Ureter (tissue), 1 donor: ENCODE measurements at regions not wholly inside any gene's neighbourhood (a gene's known extent, or its start where the extent isn't known, plus 50 kb on each side); places are given as distances from the start of the nearest gene placed in this dataset.

ENCODE experiments used
- DNase-seq: peaks from one replicate; pipeline ENCODE4 v3.0.0-alpha.2; 2020; ENCODE audit warnings: low spot score
- donor health status: DM: yes; HTN: yes; CAD: no.

DNA sequence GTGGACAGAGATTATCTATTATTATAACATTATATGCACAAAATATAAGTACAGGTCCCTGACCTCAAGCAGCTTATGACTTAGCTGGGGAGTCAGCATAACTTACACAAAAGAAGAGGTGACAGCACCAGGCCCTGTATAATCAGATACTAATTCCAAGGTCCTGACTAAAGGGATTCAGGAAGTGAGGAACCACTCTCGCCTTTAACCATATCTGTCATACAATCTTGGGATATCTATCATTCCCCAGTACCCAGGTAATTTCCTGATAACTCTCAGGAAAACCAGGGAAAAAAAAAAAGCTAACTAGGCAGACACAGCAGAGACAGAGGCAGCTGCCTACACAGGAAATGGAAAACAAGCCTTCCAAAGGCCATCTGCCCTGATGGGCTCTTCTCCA lies 78.5 kb upstream of the CAMK1G start:
- DNase-seq, result no peak

GRCh38 chr1:209506101-209506500 lies 77.4 kb upstream of the CAMK1G start:
- no peak for DNase-seq

DNA sequence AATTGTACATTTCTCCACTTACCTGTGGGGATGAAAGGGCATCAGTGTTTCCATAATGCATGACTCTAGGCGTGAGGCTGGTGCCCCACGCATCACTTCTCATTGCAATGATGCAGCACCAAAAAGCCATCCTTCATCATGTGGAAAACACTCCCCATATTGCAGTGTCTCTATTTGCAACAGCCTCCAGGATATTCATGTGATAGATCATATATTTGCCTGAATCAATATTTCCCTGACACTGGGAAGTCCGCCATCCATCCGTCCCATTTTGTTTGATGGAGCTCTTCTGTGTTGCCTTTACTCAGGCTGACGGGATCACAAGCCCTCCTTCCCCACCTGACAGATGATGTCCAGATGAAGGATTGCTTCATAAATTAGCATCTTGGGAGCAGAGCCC lies 74.5 kb upstream of the CAMK1G start:
- DNase-seq, result no peak

- DNase-seq, result no peak
These were observed 73.5 kb upstream of the CAMK1G start for GRCh38 chr1:209510063-209510462.

- DNase-seq, result no peak
These were observed 72.3 kb upstream of the CAMK1G start for GRCh38 chr1:209511169-209511568.

DNA sequence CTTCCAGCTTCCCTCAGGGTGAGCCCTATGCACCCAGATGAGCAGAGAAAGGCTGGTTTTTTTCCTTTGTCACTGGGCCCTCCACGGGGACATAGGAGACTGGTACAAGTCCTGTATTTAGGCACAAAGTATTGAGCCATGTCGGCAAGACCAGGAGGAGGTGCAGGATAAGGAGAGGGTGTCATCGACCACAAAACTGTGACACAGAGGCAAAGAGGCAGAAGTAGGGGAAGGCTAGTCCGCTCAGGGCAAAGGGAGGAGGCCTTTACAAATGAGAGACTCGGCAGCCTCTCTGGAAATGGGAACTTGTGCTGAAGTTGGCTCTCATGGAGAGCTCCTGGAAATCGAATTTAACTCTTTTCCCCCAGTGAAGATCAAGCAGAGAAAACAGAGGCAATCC lies 70.7 kb upstream of the CAMK1G start:
- DNase-seq, result no peak

GRCh38 chr1:209513226-209513625 lies 70.3 kb upstream of the CAMK1G start:
- DNase-seq, result no peak

DNA sequence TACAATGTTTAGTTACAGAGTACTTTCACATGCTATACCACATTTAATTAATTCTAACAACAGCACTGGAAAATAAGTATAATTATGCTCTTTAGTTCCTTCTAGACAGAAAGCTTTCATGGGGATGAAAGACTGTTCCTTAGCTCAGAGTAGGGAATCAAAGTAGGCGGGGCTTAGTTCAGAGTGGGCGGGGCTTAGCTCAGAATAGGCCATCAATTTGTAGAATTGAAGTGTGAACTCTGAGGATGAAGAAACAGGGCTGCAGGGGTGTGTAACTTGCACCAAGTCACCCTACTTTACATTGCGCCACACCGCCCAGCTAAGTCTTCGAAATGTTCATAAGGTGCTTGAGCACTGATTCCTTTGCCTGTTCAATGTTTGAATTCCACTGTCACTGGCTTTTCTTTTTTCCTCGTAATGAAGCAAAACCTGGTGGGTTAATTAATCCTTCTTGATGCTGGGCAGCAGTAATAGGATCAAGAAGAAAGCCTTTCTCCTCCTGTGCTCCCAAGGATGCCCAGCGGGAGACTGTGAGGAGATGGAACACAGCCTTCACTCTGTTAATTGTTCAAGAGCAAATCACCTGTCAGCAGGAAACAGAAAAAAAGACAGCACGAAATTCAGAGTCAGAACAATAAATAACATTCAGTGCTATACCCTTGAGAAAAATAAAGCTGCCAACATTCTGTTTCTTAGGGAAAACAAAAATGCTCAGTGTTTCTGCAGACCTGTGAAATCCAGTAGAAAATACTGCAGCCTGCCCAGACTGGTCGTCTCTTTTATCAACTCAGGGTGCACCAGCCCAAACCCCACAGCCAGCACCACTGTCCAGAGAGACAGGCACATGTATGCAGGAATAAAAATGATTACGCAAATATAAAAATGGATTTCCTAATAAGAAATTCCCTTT lies 66.5 kb upstream of the CAMK1G start:
- no peak for DNase-seq

DNA sequence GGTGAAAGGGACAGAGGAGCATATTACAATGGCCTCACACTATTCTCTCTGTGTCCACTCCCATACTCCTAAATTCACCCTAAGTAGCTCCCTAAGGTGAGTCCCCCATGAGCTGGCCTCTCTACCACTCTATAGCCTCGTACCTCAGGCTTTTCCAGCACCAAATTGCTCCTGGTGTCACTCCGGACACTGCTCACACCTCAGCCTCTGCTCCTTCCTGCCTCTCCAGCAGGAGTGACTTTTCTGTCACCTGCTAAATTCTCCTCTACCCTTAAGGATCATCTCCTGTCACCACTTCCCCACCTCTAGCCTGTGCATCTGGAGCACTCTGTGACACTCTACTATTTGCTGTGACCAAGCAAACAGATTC lies 65.8 kb upstream of the CAMK1G start:
- DNase-seq, result no peak

DNA sequence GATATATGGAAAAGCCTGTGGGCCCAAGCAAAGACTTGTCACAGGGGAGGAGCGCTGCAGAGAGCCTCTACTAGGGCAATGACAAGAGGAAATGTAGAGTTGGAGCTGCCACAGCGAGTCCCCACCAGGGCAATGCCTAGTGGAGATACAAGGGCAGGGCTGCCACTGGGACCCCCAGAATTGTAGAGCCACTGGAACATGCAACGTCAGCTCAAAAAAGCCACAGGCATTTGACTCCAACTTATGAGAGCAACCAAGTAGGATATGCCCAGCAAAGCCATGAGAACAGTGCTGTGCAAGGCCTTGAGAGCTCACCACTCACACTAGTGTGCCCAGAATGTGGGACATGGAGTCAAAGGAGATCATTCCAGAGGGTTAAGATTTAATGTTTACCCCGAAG lies 63.7 kb upstream of the CAMK1G start:
- no peak for DNase-seq

DNA sequence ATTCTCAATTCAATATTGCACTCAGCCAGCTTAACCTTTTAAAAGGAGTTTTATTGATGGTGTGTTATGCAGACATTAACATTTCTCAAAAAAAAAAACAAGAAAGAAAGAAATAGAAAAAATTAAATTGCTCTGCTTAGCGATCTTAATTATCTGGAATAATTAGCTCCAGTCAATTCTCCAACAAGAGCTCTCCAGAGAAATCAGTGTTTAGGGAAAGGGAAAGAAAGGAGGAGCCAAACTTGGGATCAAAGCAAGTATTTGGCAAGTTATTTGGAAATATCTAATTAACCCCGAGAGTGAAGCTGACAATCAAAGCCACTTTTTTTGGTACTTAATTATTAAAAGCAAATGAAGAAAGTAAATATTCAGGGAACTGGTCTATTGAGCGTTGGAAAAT lies 60.7 kb upstream of the CAMK1G start:
- no peak for DNase-seq

DNA sequence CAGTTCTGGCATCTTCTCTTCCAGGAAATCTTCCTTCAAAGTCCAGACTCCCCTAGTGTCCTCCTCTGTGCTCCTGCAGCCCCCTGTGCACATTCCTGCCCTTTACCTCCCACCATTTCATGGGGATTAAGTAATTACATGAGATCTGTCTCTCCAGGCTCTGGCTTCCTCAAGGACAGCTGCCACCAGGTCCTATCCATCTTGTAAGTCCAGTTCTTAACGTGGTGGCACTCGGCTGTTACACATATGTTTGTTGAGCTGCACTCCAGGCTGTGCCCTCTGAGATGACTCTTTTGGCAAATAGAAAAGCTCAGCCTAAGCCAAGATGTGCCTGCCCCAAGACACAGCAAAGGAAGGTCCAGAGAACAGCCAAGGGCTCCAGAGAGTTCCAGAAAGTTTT lies 57.4 kb upstream of the CAMK1G start:
- DNase-seq, result no peak

- no peak for DNase-seq
These were observed 56.1 kb upstream of the CAMK1G start for GRCh38 chr1:209527372-209527771.

DNA sequence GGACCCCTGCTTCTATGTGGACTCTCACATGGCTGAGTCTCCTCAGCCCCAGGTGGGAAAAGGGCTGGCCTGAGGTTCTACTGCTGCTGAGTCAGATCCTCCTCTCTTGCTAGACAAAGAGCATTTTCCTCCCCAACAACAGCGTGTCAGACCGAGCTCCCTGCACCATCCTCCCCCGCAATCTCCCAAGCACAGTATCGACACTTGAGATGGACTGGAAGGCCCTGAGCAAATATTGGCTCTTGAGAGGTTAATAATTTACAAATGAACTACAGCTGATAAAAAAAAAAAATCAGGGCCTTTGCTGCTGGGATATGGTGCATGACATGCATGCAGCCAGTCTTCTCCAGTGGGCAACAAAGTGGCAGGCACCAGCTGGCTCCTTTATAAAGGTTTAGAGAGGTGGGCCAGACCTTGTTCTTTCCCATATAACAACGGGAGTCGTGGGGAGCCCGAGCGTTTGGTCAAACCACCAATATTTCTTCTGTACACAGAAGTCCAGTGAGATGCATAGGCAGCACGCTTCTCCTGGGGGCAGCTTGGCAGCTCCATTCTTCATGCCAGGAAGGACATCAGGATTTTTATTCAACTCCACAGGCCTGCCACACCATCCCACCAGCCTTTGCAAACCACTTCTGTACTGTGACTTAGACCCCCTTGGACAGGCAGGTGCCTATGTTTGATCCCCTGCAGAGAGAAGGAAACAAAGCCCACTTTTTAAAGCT lies 55.4 kb upstream of the CAMK1G start:
- DNase-seq, result no peak

- no peak for DNase-seq
These were observed 54.3 kb upstream of the CAMK1G start for GRCh38 chr1:209529233-209529632.

DNA sequence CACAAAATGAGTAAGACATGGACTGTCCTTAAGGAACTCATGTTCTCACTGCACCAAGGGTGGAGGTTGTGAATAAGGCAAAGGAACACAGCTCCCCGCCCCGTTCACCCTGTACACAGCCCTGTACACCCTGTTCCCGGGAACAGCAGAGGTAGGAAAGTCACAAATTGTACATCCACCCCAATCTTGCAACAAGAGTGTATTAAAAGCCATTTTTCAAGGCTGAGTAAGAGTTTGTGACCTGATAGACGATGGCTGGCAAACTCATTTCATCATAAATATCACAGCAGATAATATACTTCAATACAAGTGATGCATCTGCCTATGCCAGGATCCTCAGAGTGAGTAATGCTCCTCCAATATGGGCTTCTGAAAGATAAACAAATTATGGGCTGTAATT lies 52.5 kb upstream of the CAMK1G start:
- no peak for DNase-seq

GRCh38 chr1:209531549-209531948 lies 52.0 kb upstream of the CAMK1G start:
- no peak for DNase-seq
